ENCODE measurements at regions not wholly inside any gene's neighbourhood (a gene's known extent, or its start where the extent isn't known, plus 50 kb on each side); places are given as distances from the start of the nearest gene placed in this dataset.

DNA sequence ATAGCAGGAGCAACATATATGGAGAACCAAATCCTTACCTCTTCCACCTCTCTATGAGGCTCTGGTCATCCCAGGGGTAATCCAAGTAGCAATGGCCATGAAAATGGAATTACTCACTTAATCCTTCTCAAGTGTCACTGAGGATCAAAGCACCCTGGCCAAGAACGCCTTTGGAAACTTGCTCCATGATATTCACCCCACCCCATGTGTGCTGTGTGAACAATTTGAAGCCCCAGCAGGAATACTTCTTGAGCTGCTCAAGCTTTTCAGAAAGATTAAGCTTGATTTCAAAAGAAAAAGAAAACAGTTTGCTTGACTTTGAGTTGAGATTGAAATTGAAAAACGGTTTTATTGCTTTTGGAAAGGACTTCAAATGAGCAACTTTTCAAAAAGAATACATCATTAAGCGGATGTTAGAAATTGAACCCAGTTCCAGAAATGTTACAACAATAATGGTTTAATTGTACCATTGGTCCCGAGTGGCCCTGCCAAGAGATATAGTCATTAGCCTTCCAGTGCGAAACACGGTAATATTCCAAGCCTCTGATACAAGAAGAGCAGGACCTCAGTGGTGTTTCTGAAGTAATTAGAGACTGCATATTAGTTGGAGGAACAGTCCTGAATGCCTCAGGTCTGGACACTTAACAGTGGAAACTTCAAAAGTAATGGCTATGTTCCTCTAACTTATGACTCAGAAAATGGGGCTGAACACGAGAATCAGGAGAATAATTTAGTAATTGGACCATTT, 208.1 kb downstream of the NEBL start:
- no peaks in the 10 kb centered on the region for H3K4me1 ChIP-seq (ENCODE audit: control insufficient read depth, extremely low read depth, insufficient read depth, low read length)
- TF ChIP-seq EZH2 (IDR thresholded peaks at IDR 0.05; ENCODE audit: low read length), result no peak
- TF ChIP-seq, protein P1, sequence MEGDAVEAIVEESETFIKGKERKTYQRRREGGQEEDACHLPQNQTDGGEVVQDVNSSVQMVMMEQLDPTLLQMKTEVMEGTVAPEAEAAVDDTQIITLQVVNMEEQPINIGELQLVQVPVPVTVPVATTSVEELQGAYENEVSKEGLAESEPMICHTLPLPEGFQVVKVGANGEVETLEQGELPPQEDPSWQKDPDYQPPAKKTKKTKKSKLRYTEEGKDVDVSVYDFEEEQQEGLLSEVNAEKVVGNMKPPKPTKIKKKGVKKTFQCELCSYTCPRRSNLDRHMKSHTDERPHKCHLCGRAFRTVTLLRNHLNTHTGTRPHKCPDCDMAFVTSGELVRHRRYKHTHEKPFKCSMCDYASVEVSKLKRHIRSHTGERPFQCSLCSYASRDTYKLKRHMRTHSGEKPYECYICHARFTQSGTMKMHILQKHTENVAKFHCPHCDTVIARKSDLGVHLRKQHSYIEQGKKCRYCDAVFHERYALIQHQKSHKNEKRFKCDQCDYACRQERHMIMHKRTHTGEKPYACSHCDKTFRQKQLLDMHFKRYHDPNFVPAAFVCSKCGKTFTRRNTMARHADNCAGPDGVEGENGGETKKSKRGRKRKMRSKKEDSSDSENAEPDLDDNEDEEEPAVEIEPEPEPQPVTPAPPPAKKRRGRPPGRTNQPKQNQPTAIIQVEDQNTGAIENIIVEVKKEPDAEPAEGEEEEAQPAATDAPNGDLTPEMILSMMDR (optimal IDR thresholded peaks at IDR 0.05 in 1 of 3, IDR thresholded peaks at IDR 0.05 in 1 of 3, conservative IDR thresholded peaks at IDR 0.05 in 1 of 3; ENCODE audit: extremely low read depth in 1 of 3, insufficient read depth in 2 of 3, low read length in 3 of 3), result no peak
- no peak overlapping the region for H3K9ac ChIP-seq (ENCODE audit: control insufficient read depth, extremely low read depth, insufficient read depth, low read length)
- no peak overlapping the region for H3K27ac ChIP-seq (ENCODE audit: control insufficient read depth, insufficient read depth, low read length)
- FAIRE-seq (no peak), DNase-seq (ENCODE audit: low read depth, low spot score) (no peak)
- H3K9me1 ChIP-seq (ENCODE audit: control insufficient read depth, extremely low read depth, insufficient read depth, low read length), result no peaks in the 10 kb centered on the region
- no peaks in the 10 kb centered on the region for H3K9me3 ChIP-seq (ENCODE audit: control insufficient read depth, low read depth, low read length)
- H3K4me2 ChIP-seq (ENCODE audit: control insufficient read depth, extremely low read depth, insufficient read depth, low read depth, low read length), result no peak overlapping the region
- no peaks in the 10 kb centered on the region for H4K20me1 ChIP-seq (ENCODE audit: control insufficient read depth, extremely low read depth, insufficient read depth, low read length)
- no peaks in the 10 kb centered on the region for H3K27me3 ChIP-seq (ENCODE audit: control insufficient read depth, extremely low read depth, insufficient read depth, low read length)
- no peaks in the 10 kb centered on the region for H3K36me3 ChIP-seq (ENCODE audit: control insufficient read depth in 2 of 2, extremely low read depth in 1 of 2, insufficient read depth in 2 of 2, low read length in 2 of 2)
- H3K4me3 ChIP-seq (ENCODE audit: control insufficient read depth in 2 of 3, extremely low read depth in 1 of 3, insufficient read depth in 2 of 3, low read depth in 1 of 3, low read length in 3 of 3), result no peak overlapping the region
- dilution Hi-C loops (cut with MboI; ENCODE audit: extremely low pct_ligation_motif_present, low sequenced_read_pairs), result no loop called here
- H3K79me2 ChIP-seq (ENCODE audit: control insufficient read depth, insufficient read depth, low read length), result no peaks in the 10 kb centered on the region
- no peak overlapping the region for H2AFZ ChIP-seq (ENCODE audit: control insufficient read depth, low read length)

DNA sequence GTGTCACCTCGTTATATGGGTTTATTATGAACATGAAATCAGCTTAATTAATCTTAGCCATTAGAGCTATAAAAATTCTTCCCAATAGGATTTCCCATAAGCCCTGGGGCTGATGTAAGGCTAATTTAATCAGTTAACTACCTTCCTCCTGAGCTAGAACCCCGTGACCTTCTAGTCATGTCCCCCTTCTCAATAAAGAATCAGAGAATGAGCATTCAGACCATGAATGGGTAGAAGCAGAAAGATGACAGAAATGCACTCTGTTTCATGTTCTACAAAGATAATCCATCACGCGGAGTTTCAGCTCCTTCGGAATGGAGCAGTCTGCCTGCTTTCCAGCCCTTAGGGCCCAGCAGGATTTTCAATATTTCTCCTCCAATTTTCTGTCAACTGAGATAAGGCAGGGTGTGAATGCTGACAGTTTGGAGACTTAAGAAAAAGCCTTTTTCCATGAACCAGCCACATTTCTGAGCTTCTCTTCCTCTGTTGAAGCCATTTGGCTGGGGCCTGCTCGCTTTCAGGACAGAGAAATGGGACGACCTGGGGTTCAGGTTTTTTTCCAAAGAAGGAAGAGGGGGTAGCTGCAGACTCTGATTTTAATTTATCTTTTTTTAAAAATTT, 211.0 kb downstream of the NEBL start:
- Histone ChIP-seq H4K20me1 (ENCODE audit: control insufficient read depth, extremely low read depth, insufficient read depth, low read length) (no peaks in the 10 kb centered on the region), H3K4me2 (ENCODE audit: control insufficient read depth, extremely low read depth, insufficient read depth, low read depth, low read length) (no peak overlapping the region), H3K4me1 (ENCODE audit: control insufficient read depth, extremely low read depth, insufficient read depth, low read length) (no peaks in the 10 kb centered on the region), H3K27me3 (ENCODE audit: control insufficient read depth, extremely low read depth, insufficient read depth, low read length) (no peaks in the 10 kb centered on the region), H3K9me1 (ENCODE audit: control insufficient read depth, extremely low read depth, insufficient read depth, low read length) (no peaks in the 10 kb centered on the region), H2AFZ (ENCODE audit: control insufficient read depth, low read length) (no peak overlapping the region), H3K4me3 (ENCODE audit: control insufficient read depth in 2 of 3, extremely low read depth in 1 of 3, insufficient read depth in 2 of 3, low read depth in 1 of 3, low read length in 3 of 3) (no peak overlapping the region), H3K36me3 (ENCODE audit: control insufficient read depth in 2 of 2, extremely low read depth in 1 of 2, insufficient read depth in 2 of 2, low read length in 2 of 2) (no peaks in the 10 kb centered on the region), H3K27ac (ENCODE audit: control insufficient read depth, insufficient read depth, low read length) (no peak overlapping the region), H3K79me2 (ENCODE audit: control insufficient read depth, insufficient read depth, low read length) (no peaks in the 10 kb centered on the region), H3K9me3 (ENCODE audit: control insufficient read depth, low read depth, low read length) (no peaks in the 10 kb centered on the region), H3K9ac (ENCODE audit: control insufficient read depth, extremely low read depth, insufficient read depth, low read length) (no peak overlapping the region)
- dilution Hi-C loops (cut with MboI; ENCODE audit: extremely low pct_ligation_motif_present, low sequenced_read_pairs), result no loop called here
- TF ChIP-seq EZH2 (IDR thresholded peaks at IDR 0.05; ENCODE audit: low read length), result no peak
- TF ChIP-seq, protein P1 (optimal IDR thresholded peaks at IDR 0.05 in 1 of 3, IDR thresholded peaks at IDR 0.05 in 1 of 3, conservative IDR thresholded peaks at IDR 0.05 in 1 of 3; ENCODE audit: extremely low read depth in 1 of 3, insufficient read depth in 2 of 3, low read length in 3 of 3), result no peak
- FAIRE-seq, result no peak
- DNase-seq (ENCODE audit: low read depth, low spot score), result no peak

Data from keratinocyte (primary cell).